Body of pancreas (tissue), 4 donors: ENCODE measurements at regions not wholly inside any gene's neighbourhood (a gene's known extent, or its start where the extent isn't known, plus 50 kb on each side); places are given as distances from the start of the nearest gene placed in this dataset.
A peak's percentile ranks its signal among the peaks of the same experiment; 100 is the strongest.
"Not testable (repeated sequence)": the region's sequence is repeated elsewhere in the genome, so short reads cannot be mapped to it uniquely, and the experiment has no call there.

Experiments used
- ATAC-seq: fragments of 150-250 bp; one replicate; pipeline ENCODE4 v1.9.1; 2016
- DNase-seq, 4 donors: peaks; one replicate each; pipeline ENCODE4 v3.0.0-alpha.2; 2019
- H3K27ac ChIP-seq, 4 donors: fragments of 200-600 bp; sonication (generic); 1 replicate in 3 of 4; 2 replicates in 1 of 4; pipeline versions ENCODE4 v1.5.1 to v1.6.1; 2016 to 2019; ENCODE audit warnings: mild to moderate bottlenecking in 1 of 4, mixed read lengths in 1 of 4, moderate library complexity in 1 of 4
- H3K27me3 ChIP-seq, 2 donors: fragments of 200-600 bp; sonication (generic); one replicate each; pipeline ENCODE4 v1.6.0; 2016; ENCODE audit warnings: mild to moderate bottlenecking in 1 of 2
- H3K36me3 ChIP-seq, 2 donors: fragments of 200-600 bp; sonication (generic); replicated peaks in 1 of 2; 2 replicates each; pipeline ENCODE4 v1.5.1; 2016; ENCODE audit warnings: low read depth in 2 of 2; ENCODE audit not compliant: insufficient read depth in 1 of 2
- H3K4me1 ChIP-seq: fragments of 200-600 bp; sonication (generic); one replicate; pipeline ENCODE4 v1.6.0; 2016
- H3K4me3 ChIP-seq, 2 donors: fragments of 200-600 bp; sonication (generic); 1 replicate in 1 of 2; 2 replicates in 1 of 2; pipeline ENCODE4 v1.5.1; 2016 to 2019
- H3K9me3 ChIP-seq, 3 donors: fragments of 200-600 bp; sonication (generic); 1 replicate in 2 of 3; 2 replicates in 1 of 3; pipeline ENCODE4 v1.5.1; 2016
- POLR2A ChIP-seq, 3 donors: fragments of 450-650 bp; IDR thresholded peaks; one replicate each; pipeline ENCODE4 v1.6.1; 2016; ENCODE audit warnings: antibody characterized with exemption in 3 of 3, mild to moderate bottlenecking in 2 of 3
- WGBS, 2 donors: methylation state at CpG; one replicate each; pipeline ENCODE4 v1.1.5; 2017; 5-methylcytosine and 5-hydroxymethylcytosine counted together
- intact Hi-C: fragments of 100-400 bp; cut with DNase I; formaldehyde crosslinking; loops from one replicate; pipeline ENCODE4 v1.15.1; 2023
- TF ChIP-seq, protein P1 (sequence below), 7 experiments: fragments of 450-650 bp in 4 of 7; fragments of 200-600 bp in 3 of 7; sonication (generic) in 3 of 7; IDR thresholded peaks; one replicate each; pipeline ENCODE4 v1.5.1; 2016 to 2019; ENCODE audit warnings: antibody characterized with exemption in 7 of 7

DNA sequence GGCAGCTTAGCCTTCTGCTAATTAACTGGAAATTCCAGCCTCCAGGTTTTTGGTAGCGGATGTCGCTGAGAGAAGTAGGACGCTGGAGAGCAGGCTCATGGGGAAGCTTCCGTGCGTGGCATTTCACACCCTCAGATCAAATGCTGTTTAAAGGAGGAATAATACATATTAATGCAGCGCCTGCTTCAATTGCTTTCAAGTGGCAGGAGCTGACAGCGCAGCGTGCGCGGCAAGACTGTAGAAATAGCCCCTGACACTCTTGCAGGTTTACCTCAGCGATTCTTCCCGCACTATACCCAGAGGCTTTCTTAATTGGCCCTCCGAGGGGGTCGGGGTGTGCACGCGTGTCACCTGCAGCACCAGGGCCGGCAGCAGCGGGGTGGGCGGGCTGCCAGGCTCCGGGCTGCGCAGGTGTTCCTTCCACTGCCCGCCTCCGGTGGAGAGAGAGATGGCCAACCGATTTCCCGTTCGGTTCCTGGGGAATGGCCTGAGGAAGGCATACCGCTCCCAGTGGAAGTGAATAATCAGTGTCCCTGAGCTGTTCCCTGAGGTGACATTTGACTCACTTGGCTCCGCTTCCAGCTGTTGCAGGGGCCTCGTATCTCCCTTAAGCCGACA lies 427.9 kb downstream of the KCTD16 start:
- intact Hi-C loops = no loop called here

DNA sequence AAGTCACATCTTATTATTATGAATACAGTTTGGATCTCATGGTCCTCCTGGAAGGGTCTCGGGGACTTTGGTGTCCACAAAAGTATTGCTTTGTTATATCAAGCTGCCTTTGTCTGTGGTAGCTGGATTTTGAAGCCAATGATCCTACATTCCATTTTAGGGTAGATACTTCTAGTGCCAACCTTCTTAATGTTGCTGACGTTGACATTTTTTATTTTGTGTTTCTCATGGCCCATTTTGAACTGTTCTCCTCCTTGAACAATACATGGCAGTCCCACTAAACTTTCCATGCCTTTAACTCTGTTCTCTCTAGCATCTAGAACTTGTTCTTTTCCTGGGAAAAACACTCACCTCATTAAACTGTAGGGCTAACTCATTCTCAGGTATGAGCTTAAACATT lies 425.8 kb downstream of the KCTD16 start:
- peaks cover 8% of the 10 kb centered on the region for H3K4me1 ChIP-seq
- H3K27me3 ChIP-seq = no peaks in the 10 kb centered on the region
- 79 to 92% methylated on average over 2 of the region's 2 CpGs for WGBS, 2 donors
- TF ChIP-seq, protein P1, sequence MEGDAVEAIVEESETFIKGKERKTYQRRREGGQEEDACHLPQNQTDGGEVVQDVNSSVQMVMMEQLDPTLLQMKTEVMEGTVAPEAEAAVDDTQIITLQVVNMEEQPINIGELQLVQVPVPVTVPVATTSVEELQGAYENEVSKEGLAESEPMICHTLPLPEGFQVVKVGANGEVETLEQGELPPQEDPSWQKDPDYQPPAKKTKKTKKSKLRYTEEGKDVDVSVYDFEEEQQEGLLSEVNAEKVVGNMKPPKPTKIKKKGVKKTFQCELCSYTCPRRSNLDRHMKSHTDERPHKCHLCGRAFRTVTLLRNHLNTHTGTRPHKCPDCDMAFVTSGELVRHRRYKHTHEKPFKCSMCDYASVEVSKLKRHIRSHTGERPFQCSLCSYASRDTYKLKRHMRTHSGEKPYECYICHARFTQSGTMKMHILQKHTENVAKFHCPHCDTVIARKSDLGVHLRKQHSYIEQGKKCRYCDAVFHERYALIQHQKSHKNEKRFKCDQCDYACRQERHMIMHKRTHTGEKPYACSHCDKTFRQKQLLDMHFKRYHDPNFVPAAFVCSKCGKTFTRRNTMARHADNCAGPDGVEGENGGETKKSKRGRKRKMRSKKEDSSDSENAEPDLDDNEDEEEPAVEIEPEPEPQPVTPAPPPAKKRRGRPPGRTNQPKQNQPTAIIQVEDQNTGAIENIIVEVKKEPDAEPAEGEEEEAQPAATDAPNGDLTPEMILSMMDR (IDR thresholded peaks at IDR 0.05) = no peak
- TF ChIP-seq POLR2A (IDR thresholded peaks at IDR 0.05) = no peak
- intact Hi-C loops = no loop called here
- no peak overlapping the region for H3K4me3 ChIP-seq
- no peak for DNase-seq
- no peaks in the 10 kb centered on the region for H3K36me3 ChIP-seq
- ATAC-seq = no peak
- no peaks in the 10 kb centered on the region for H3K9me3 ChIP-seq
- no peak overlapping the region for H3K27ac ChIP-seq

More for the DNA sequence above, 427.9 kb downstream of the KCTD16 start:
- Histone ChIP-seq H3K27me3 (no peaks in the 10 kb centered on the region), H3K9me3 (no peaks in the 10 kb centered on the region), H3K27ac (peak overlapping the region; percentile 56 to 74 (median 73)), H3K36me3 (no peaks in the 10 kb centered on the region), H3K4me3 (no peak overlapping the region), H3K4me1 (peaks cover 8% of the 10 kb centered on the region)
- peak; percentile 30 to 43 (median 38) for TF ChIP-seq POLR2A (IDR thresholded peaks at IDR 0.05)
- TF ChIP-seq, protein P1 (IDR thresholded peaks at IDR 0.05) = peak in 4 of 7 experiments; percentile 24 to 46 (median 42)
- DNase-seq (peak; percentile 74 to 86 (median 82)), ATAC-seq (peak; percentile 90)
- WGBS, 2 donors = 8 to 18% methylated on average over 19 to 30 of the region's 30 CpGs

DNA sequence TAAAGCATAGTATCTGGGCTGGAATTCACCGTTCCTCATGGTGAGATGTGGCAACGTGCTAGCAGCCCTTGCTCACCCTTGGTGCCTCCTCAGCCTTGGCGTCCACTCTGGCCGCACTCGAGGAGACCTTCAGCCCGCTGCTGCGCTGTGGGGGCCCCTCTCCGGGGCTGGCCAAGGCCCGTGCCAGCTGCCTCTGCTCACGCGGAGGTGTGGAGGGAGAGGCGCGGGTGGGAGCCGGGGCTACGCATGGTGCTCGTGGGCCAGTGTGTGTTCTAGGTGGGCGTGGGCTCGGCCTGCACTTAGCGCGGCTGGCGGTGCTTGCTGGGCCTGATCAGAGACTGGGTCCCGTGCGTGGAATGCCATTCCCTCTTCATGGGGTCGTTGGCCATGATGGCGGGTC lies 424.2 kb downstream of the KCTD16 start:
- ATAC-seq (no peak), DNase-seq (no peak)
- Histone ChIP-seq H3K27me3 (no peaks in the 10 kb centered on the region), H3K36me3 (no peaks in the 10 kb centered on the region), H3K4me3 (no peak overlapping the region), H3K9me3 (no peaks in the 10 kb centered on the region), H3K27ac (no peak overlapping the region), H3K4me1 (peaks cover 8% of the 10 kb centered on the region)
- intact Hi-C loops = no loop called here
- WGBS, 2 donors = 91 to 92% methylated on average over 20 to 24 of the region's 25 CpGs
- TF ChIP-seq, protein P1 (IDR thresholded peaks at IDR 0.05) = no peak
- TF ChIP-seq POLR2A (IDR thresholded peaks at IDR 0.05) = no peak

DNA sequence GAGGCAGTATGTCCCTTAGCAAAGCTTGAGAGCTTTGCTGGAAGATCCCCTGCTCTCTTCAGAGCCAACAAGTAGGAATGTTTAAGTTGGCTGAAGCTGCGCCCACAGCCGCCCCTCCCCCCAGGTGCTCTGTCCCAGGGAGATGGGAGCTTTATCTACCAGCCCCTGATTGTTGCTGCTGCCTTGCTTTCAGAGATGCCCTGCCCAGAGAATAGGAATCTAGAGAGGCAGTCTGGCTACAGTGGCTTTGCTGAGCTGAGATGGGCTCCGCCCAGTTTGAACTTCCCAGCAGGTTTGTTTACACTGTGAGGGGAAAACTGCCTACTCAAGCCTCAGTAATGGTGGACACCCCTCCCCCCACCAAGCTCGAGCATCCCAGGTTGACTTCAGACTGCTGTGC lies 423.6 kb downstream of the KCTD16 start:
- H3K27ac ChIP-seq, ATAC-seq, DNase-seq, H3K9me3 ChIP-seq, H3K4me1 ChIP-seq, H3K27me3 ChIP-seq, H3K4me3 ChIP-seq, intact Hi-C loops, H3K36me3 ChIP-seq: not testable (repeated sequence)
- WGBS, 2 donors = 71 to 72% methylated on average over 2 to 4 of the region's 4 CpGs

DNA sequence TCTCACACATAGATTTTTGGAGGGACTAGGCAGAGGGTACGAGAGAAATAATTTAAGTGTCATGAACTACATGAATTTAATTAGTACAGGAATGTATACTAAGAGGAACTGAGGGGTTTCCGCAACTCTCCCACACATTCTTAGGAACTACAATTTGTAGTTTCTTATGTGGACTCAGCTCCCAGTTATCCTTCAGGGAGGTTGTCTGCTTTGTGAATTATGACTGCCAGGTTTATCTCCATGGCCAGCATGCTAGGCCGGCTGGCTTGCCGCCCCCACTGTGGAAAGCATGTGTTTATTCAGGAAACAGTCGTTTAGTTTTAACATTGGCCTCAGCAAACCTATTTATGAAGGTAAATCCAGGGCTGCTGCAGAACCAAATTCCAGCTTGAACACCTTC lies 415.0 kb downstream of the KCTD16 start:
- TF ChIP-seq, protein P1 (IDR thresholded peaks at IDR 0.05) = no peak
- TF ChIP-seq POLR2A (IDR thresholded peaks at IDR 0.05) = no peak
- no peak for ATAC-seq
- H3K27me3 ChIP-seq = no peaks in the 10 kb centered on the region
- peaks cover 12% of the 10 kb centered on the region for H3K4me1 ChIP-seq
- H3K9me3 ChIP-seq = no peaks in the 10 kb centered on the region
- no peak for DNase-seq
- 42 to 47% methylated on average over 5 of the region's 5 CpGs for WGBS, 2 donors
- intact Hi-C loops = no loop called here
- no peak overlapping the region for H3K4me3 ChIP-seq
- H3K27ac ChIP-seq = no peak overlapping the region
- H3K36me3 ChIP-seq = no peaks in the 10 kb centered on the region
